Neural progenitor cell (in vitro differentiated cells): ENCODE measurements at regions not wholly inside any gene's neighbourhood (a gene's known extent, or its start where the extent isn't known, plus 50 kb on each side); places are given as distances from the start of the nearest gene placed in this dataset.

Source experiments
- DNase-seq: peaks from one replicate; pipeline ENCODE4 v3.0.0-alpha.2; 2016; ENCODE audit warnings: low spot score
- H2AFZ ChIP-seq: fragments of 200-600 bp; sonication (generic); replicated peaks from 2 replicates; pipeline ENCODE4 v1.6.1; 2016; ENCODE audit warnings: antibody characterized with exemption
- H3F3A ChIP-seq: fragments of 200-600 bp; sonication (generic); 2 replicates; pipeline ENCODE4 v1.6.1; 2016; ENCODE audit warnings: antibody characterized with exemption, low read depth
- H3K27ac ChIP-seq: fragments of 200-600 bp; sonication (generic); 2 replicates; pipeline ENCODE4 v1.5.1; 2016; ENCODE audit warnings: mild to moderate bottlenecking
- H3K27me3 ChIP-seq: fragments of 200-600 bp; sonication (generic); 2 replicates; pipeline ENCODE4 v1.6.1; 2016; ENCODE audit warnings: mild to moderate bottlenecking, moderate library complexity
- H3K36me3 ChIP-seq: fragments of 200-600 bp; sonication (generic); 2 replicates; pipeline ENCODE4 v1.5.1; 2016
- H3K4me1 ChIP-seq: fragments of 200-600 bp; sonication (generic); 2 replicates; pipeline ENCODE4 v1.6.1; 2016; ENCODE audit warnings: mixed run types
- H3K4me2 ChIP-seq: fragments of 200-600 bp; sonication (generic); 2 replicates; pipeline ENCODE4 v1.6.1; 2016
- H3K4me3 ChIP-seq: fragments of 200-600 bp; sonication (generic); 2 replicates; pipeline ENCODE4 v1.5.1; 2016
- H3K79me2 ChIP-seq: fragments of 200-600 bp; sonication (generic); 2 replicates; pipeline ENCODE4 v1.6.1; 2016; ENCODE audit warnings: low read depth
- H3K9ac ChIP-seq: fragments of 200-600 bp; sonication (generic); 2 replicates; pipeline ENCODE4 v1.6.1; 2016
- H3K9me3 ChIP-seq: fragments of 200-600 bp; sonication (generic); 2 replicates; pipeline ENCODE4 v1.5.1; 2016; ENCODE audit warnings: low read depth
- H4K20me1 ChIP-seq: fragments of 200-600 bp; sonication (generic); 2 replicates; pipeline ENCODE4 v1.6.1; 2016; ENCODE audit warnings: low read depth
- H3K27ac Mint-ChIP-seq: 3 replicates; pipeline ENCODE4 v1.8.0; 2021; ENCODE audit warnings: mixed read lengths
- H3K27me3 Mint-ChIP-seq: 2 replicates; pipeline ENCODE4 v1.8.0; 2022; ENCODE audit warnings: low read depth, mild to moderate bottlenecking, inconsistent platforms, moderate library complexity, mixed read lengths; ENCODE audit not compliant: insufficient read depth
- H3K36me3 Mint-ChIP-seq: 3 replicates; pipeline ENCODE4 v1.8.0; 2021; ENCODE audit warnings: mixed read lengths
- H3K4me1 Mint-ChIP-seq: 3 replicates; pipeline ENCODE4 v1.8.0; 2021; ENCODE audit warnings: mixed read lengths
- H3K4me3 Mint-ChIP-seq: 3 replicates; pipeline ENCODE4 v1.8.0; 2021; ENCODE audit warnings: mild to moderate bottlenecking, moderate library complexity, mixed read lengths
- H3K9me3 Mint-ChIP-seq: 3 replicates; pipeline ENCODE4 v1.8.0; 2020; ENCODE audit warnings: mixed read lengths
- CTCF ChIP-seq: fragments of 200-600 bp; sonication (generic); IDR thresholded peaks from 2 replicates; pipeline ENCODE4 v1.5.1; 2017; ENCODE audit warnings: antibody characterized with exemption, mild to moderate bottlenecking
- EZH2 ChIP-seq: fragments of 200-600 bp; sonication (generic); IDR thresholded peaks from 2 replicates; pipeline ENCODE4 v1.6.1; 2017; ENCODE audit warnings: antibody characterized with exemption, mild to moderate bottlenecking, moderate library complexity
- EZH2phosphoT487 ChIP-seq: fragments of 200-600 bp; sonication (generic); IDR thresholded peaks from 2 replicates; pipeline ENCODE4 v1.6.1; 2017; ENCODE audit warnings: antibody characterized with exemption

- Mint-ChIP-seq H3K27ac (no peak overlapping the region), H3K36me3 (no peaks in the 10 kb centered on the region), H3K4me3 (no peak overlapping the region), H3K9me3 (no peaks in the 10 kb centered on the region), H3K27me3 (no peaks in the 10 kb centered on the region), H3K4me1 (no peaks in the 10 kb centered on the region)
- no peak overlapping the region for H2AFZ ChIP-seq
- H3K9ac ChIP-seq: no peak overlapping the region
- no peaks in the 10 kb centered on the region for H3K36me3 ChIP-seq
- no peak for DNase-seq
- no peak overlapping the region for H3K4me3 ChIP-seq
- H3F3A ChIP-seq: no peaks in the 10 kb centered on the region
- no peaks in the 10 kb centered on the region for H4K20me1 ChIP-seq
- no peak overlapping the region for H3K27ac ChIP-seq
- H3K9me3 ChIP-seq: no peaks in the 10 kb centered on the region
- H3K27me3 ChIP-seq: no peaks in the 10 kb centered on the region
- H3K4me1 ChIP-seq: no peaks in the 10 kb centered on the region
- no peak for TF ChIP-seq EZH2
- no peak for TF ChIP-seq EZH2phosphoT487
- no peak for TF ChIP-seq CTCF
- no peaks in the 10 kb centered on the region for H3K79me2 ChIP-seq
- H3K4me2 ChIP-seq: no peak overlapping the region
Measured at GRCh38 chr4:142917678-142918077, 71.6 kb upstream of the INPP4B start.

DNA sequence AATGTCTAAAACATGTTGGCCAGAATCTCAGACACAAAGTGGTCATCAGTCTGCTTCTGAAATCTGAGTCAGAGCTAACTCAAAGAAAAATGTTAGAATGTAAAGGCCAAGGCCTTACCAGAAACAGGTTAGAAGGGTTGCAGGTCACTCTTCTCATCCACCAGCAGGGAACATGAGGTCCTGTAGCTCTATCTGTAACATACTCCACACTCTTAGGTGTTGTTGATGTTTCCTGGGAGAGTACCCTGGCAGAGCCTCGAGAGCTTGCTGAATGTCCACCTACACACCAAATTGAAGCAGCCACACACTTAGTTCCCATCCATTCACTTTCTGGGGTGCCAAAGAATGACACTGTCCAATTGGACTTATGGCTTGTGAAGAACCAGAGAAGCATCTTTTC lies 76.6 kb upstream of the INPP4B start:
- H3K4me2 ChIP-seq: no peak overlapping the region
- H3K27ac Mint-ChIP-seq: no peak overlapping the region
- no peaks in the 10 kb centered on the region for H3K27me3 Mint-ChIP-seq
- no peak overlapping the region for H3K9ac ChIP-seq
- H3K9me3 Mint-ChIP-seq: no peaks in the 10 kb centered on the region
- TF ChIP-seq CTCF (no peak), EZH2 (no peak), EZH2phosphoT487 (no peak)
- H3K79me2 ChIP-seq: no peaks in the 10 kb centered on the region
- H4K20me1 ChIP-seq: no peaks in the 10 kb centered on the region
- H3K4me1 Mint-ChIP-seq: no peaks in the 10 kb centered on the region
- no peak overlapping the region for H3K4me3 Mint-ChIP-seq
- no peaks in the 10 kb centered on the region for H3K36me3 Mint-ChIP-seq
- no peak overlapping the region for H3K27ac ChIP-seq
- H3K9me3 ChIP-seq: no peaks in the 10 kb centered on the region
- H3K36me3 ChIP-seq: no peaks in the 10 kb centered on the region
- no peaks in the 10 kb centered on the region for H3K27me3 ChIP-seq
- no peaks in the 10 kb centered on the region for H3F3A ChIP-seq
- H3K4me1 ChIP-seq: no peaks in the 10 kb centered on the region
- H3K4me3 ChIP-seq: no peak overlapping the region
- no peak overlapping the region for H2AFZ ChIP-seq
- no peak for DNase-seq

- no peaks in the 10 kb centered on the region for H3F3A ChIP-seq
- no peak for DNase-seq
- no peaks in the 10 kb centered on the region for H3K36me3 ChIP-seq
- H3K27me3 Mint-ChIP-seq: no peaks in the 10 kb centered on the region
- H3K9me3 Mint-ChIP-seq: no peaks in the 10 kb centered on the region
- no peak overlapping the region for H3K4me3 Mint-ChIP-seq
- H2AFZ ChIP-seq: no peak overlapping the region
- no peaks in the 10 kb centered on the region for H3K4me1 ChIP-seq
- H4K20me1 ChIP-seq: no peaks in the 10 kb centered on the region
- no peak overlapping the region for H3K4me2 ChIP-seq
- H3K9ac ChIP-seq: no peak overlapping the region
- no peaks in the 10 kb centered on the region for H3K27me3 ChIP-seq
- H3K9me3 ChIP-seq: no peaks in the 10 kb centered on the region
- H3K4me3 ChIP-seq: no peak overlapping the region
- H3K27ac Mint-ChIP-seq: no peak overlapping the region
- no peak for TF ChIP-seq EZH2
- no peak for TF ChIP-seq CTCF
- TF ChIP-seq EZH2phosphoT487: no peak
- H3K79me2 ChIP-seq: no peaks in the 10 kb centered on the region
- H3K27ac ChIP-seq: no peak overlapping the region
- H3K36me3 Mint-ChIP-seq: no peaks in the 10 kb centered on the region
- H3K4me1 Mint-ChIP-seq: no peaks in the 10 kb centered on the region
Measured at GRCh38 chr4:142923619-142924018, 77.5 kb upstream of the INPP4B start.

- H3K4me1 Mint-ChIP-seq: no peaks in the 10 kb centered on the region
- H3K36me3 ChIP-seq: no peaks in the 10 kb centered on the region
- no peaks in the 10 kb centered on the region for H3K36me3 Mint-ChIP-seq
- H3K79me2 ChIP-seq: no peaks in the 10 kb centered on the region
- no peak for DNase-seq
- H3K9ac ChIP-seq: no peak overlapping the region
- H3K27me3 ChIP-seq: no peaks in the 10 kb centered on the region
- H3K4me3 Mint-ChIP-seq: no peak overlapping the region
- H3K4me2 ChIP-seq: no peak overlapping the region
- no peaks in the 10 kb centered on the region for H3K27me3 Mint-ChIP-seq
- TF ChIP-seq CTCF (no peak), EZH2phosphoT487 (no peak), EZH2 (no peak)
- H3K9me3 Mint-ChIP-seq: no peaks in the 10 kb centered on the region
- H3K4me3 ChIP-seq: no peak overlapping the region
- no peak overlapping the region for H2AFZ ChIP-seq
- no peaks in the 10 kb centered on the region for H3F3A ChIP-seq
- H4K20me1 ChIP-seq: no peaks in the 10 kb centered on the region
- no peaks in the 10 kb centered on the region for H3K9me3 ChIP-seq
- no peak overlapping the region for H3K27ac Mint-ChIP-seq
- H3K27ac ChIP-seq: no peak overlapping the region
- H3K4me1 ChIP-seq: no peaks in the 10 kb centered on the region
Measured at GRCh38 chr4:142925161-142925560, 79.1 kb upstream of the INPP4B start.
